ENCODE measurements at regions not wholly inside any gene's neighbourhood (a gene's known extent, or its start where the extent isn't known, plus 50 kb on each side); places are given as distances from the start of the nearest gene placed in this dataset.

GRCh38 chr1:101365878-101366277 lies 129.1 kb downstream of the S1PR1 start:
- no peak for TF ChIP-seq CTCF (IDR thresholded peaks at IDR 0.05)
- TF ChIP-seq POLR2A (IDR thresholded peaks at IDR 0.05) = no peak
- no peak for TF ChIP-seq EP300 (IDR thresholded peaks at IDR 0.05)
- TF ChIP-seq POLR2AphosphoS5 (IDR thresholded peaks at IDR 0.05) = no peak

All from gastroesophageal sphincter (tissue), 3 donors.